Glomerular visceral epithelial cell (primary cell): ENCODE measurements at regions not wholly inside any gene's neighbourhood (a gene's known extent, or its start where the extent isn't known, plus 50 kb on each side); places are given as distances from the start of the nearest gene placed in this dataset.
"Not testable (repeated sequence)": the region's sequence is repeated elsewhere in the genome, so short reads cannot be mapped to it uniquely, and the experiment has no call there.

ENCODE experiments used
- DNase-seq: peaks from one replicate; pipeline ENCODE4 v3.0.0-alpha.2; 2016; ENCODE audit errors: extremely low spot score

DNA sequence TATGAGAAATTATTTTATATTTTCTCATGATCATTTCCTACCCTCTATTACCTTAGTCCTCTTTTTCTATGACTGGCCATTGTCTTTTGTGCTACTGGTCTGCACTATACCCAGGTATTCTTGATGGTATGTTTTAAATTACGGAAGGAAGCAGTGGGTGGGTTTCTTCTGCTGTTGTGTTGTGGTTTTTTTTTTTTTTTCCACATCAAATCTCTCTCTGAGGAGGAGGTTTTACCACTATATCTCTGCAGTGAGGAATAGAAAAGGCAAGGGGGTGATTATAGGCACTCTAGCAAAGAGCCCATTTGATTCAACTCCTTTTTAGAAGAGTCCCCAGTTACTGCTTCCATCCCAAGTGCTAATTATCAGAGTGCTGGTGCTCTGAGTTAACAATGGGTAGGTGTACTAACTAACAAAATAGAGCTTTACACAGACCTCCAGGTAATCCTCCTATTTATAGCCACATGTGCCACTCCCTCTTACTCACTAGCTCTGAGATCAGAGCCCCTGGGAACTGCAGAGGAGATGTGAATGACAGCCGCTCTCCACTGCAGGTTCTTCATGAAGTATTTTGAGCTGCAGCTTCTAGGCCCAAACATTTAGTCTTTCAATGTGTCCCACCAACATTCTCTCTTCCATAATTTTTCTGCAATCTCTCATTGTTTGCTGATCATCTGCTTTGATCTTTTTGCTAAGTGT is 301.6 kb upstream of the GULP1 start:
- no peak for DNase-seq

DNA sequence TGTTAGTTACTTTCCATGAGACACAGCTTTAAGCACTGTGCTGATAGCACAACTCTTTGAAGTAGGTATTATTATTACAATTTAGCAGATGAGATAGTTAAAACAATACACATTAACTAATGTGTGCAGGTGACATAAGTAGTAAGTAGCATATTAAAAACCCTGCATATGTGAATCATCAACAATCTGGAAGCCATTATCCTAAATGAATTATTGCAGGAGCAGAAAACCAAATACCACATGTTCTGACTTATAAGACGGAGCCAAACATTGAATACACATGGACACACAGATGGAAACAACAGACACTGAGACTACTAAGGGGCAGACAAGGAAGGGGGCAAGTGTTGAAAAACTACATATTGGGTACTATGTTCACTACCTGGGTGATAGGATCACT is 300.3 kb upstream of the GULP1 start:
- no peak for DNase-seq

DNA sequence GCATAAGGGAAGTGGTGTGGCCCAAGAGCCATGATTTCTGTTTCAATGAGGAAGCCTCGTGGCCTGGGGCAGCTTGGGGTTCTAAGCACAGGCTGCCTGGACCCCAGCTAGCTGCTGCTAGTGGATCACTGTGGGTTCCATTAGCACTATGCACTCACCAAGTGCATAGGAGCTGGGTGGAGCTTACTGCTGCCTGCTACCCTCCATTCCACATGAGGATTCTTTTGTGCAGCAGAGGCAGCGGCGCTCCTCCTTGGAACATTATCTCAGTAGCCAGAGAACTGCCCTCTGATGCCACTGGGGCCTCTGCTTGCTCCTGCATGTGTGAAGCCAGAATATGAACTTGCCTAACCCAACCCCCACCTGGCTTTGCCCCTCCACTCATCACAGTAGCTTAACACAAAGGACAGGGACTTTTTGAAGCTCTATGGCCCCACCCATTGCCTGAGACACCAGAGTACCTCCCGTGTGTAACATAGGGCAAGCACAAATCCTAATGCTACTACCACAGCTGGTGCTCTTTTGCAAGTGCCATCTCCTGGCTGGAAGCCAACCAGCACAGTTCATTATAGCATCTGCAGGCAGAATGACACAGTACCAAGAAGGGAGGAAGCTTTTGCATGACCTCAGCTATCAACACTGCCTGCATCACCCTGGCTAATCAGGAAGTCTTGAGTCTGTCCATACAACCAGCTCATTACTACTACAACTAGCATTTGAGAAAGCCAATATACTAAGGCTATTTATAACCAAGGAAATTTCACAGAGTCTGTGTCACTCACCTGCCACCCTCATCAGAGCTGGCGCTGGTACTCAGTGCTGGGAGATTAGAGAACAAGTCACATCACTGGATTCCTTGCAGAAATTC is 297.0 kb upstream of the GULP1 start:
- DNase-seq: peak; percentile 40

DNA sequence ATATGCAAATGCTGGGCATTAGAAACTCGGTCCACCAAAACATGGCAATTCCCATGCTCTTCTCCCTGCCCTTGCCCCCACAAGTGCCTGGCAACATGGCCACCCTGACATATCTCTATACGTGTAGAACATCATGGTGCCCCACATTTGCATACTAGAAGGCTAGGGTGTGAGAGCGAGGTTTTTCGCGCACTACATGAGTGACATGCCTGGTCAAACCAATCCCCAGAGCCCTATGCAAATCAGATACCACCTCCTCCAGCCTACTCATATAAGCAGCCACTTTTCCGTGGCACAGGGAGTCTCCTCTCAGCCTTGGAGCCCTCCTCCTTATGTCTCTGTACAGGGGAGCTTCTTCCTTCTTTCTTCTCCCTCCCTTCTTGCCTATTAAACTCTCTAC is 296.1 kb upstream of the GULP1 start:
- no peak for DNase-seq

DNA sequence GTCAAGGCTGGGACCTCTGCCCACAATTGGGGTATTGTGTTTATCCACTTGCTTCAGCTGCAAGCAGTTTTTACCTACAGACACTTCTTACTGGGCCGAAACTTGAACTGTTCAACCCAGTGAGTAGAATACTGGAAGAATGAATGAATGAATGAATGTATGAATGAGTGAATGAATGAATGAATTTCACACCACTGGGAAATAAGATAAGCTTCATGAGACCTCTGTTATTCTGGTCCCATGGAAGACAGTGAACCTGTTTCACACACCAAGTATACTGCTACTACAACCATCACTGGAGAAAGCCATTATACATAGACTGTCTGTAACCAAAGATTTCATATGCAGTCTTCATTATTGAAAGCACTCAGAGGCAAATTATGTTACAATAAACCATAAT is 295.0 kb upstream of the GULP1 start:
- no peak for DNase-seq

DNA sequence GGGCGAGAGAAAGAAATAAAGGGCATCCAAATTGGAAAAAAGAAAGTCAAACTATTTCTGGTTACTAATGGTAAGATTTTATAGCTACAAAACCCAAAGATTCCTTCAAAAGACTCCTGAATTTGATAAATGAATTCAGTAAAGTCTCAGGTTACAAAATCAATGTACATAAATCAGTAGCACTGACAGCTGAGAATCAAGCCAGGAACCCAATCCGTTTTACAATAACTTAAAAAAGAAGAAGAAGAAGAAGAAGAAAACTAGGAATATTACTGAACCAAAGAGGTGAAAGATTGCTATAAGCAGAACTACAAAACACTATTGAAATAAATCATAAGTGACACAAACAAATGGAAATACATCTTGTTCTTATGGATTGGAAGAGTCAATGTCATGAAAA is 291.5 kb upstream of the GULP1 start:
- no peak for DNase-seq

DNA sequence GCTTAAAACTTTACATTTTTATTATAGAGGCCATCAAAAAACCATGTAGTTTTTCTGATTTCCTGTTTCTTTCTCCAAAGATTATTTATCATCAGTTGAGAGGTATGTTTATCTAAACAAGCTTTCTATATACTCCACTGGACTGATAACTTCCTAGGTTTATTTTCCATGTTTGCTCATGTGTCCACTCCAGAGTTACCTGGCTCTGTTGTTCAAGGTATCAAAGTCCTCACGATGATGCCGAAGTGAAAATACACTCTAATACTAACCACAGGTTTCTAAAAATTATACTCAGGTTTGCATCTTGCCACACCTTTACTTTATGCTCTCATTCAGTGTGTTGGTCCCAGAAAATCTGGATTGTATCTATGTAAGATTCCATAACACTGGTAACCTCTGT is 287.9 kb upstream of the GULP1 start:
- DNase-seq: no peak

DNA sequence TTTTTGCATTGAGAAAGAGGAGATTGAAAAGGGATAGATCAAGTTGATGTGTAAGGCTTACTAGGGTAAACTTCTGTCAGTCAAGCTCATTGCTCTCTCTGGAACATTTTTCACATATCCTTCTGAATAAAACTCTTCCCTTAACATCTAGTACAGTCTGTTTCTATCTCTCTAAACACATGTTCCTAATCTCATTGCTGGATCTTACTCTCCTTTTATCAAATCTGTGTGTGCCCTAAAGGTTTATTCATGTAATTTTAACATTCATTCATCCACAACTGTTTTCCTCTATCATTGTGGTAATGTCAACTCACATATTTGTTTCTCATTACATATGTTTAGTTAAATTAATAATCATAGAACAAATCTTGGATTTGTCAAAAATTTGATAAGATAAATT is 277.9 kb upstream of the GULP1 start:
- no peak for DNase-seq

DNA sequence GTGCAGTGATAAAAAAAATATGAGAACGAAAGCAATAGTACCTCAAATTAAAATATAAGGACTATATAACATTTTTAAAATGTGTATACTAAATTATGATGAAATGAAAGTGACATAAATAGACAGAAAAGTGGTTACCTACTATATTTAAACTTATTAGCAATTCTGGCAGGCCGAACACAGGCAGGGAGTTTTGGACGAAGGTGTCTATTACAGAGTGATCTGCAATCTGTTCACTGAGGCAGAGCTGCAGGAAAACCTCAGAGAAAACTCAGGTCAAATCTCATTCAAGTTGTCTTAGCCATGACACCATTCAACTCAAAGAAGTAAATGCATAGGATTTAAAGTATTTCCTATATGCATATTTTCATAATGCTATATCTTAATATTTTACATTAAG is 274.8 kb upstream of the GULP1 start:
- DNase-seq: no peak

DNA sequence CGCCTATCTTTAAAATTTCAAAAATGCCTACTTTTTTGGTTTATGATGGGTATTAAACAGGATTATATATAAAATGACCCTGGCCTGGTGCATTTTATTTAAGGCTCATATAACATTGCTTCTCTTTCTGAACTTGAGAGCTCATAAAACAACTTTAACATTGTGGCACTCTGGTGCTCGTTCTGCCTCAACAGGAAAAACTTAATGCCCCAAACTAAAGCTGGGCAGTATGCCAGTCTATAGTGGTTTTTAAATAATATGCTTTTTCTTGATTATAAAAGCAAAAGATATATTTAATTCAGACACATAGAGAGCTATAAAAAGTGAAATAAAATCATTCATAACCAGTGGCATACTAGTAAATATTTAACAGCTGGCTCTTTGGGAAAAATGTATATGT is 269.3 kb upstream of the GULP1 start:
- DNase-seq: no peak

DNA sequence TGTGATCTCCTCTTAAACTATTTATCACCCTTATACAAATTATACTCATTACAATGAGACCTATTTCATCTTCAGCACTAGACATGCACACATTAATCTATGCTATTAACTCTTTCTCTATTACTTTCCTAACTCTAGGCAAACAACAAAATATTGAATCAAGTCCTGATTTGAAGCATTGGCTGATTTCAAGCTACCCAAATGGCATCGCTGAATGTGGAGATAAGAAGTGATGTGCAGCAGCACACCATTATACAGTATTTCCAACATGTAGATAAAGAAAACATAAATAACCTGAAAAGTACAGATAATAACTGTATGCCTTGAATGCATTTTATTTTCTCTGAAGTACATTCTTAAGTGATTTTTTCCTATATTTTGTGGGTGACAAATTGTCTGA is 268.6 kb upstream of the GULP1 start:
- no peak for DNase-seq

DNA sequence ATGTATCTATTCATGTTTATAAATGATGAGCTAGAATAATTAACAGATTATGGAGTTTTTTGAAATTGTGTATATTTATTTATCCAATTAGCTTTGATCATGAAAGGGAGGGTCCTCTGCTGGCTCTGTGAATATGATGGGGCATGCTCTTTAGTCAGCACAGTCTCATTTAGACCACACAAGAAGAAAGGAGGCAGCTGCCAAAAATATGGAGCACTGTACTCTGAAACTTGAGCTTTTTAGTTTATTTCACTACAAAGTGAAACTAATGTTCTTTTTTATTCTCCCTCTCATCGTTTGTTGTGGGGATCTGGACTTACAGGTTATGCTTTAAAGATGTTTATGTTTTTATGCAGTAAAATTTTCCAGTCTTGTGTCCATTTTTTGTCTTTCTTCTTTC is 266.9 kb upstream of the GULP1 start:
- DNase-seq: no peak

DNA sequence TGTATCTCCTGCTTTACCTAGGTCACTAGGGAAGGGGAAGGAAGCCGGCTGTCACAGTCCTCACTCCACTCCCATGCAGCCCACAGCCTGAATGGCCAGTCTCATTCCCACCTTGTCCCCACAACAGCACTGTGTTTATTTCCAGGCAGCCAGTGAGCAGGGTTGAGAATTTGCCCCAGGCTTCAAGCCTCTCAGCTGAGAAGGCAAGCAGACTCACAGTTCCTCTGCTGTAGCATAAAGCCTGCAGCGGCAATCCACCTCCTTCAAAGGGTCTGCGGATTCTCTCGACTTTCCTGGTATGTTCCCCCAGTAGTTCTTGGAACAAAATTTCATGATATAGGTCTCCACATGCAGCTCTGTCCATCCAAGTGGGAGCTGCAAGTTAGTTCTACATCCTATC is 262.9 kb upstream of the GULP1 start:
- no peak for DNase-seq

DNA sequence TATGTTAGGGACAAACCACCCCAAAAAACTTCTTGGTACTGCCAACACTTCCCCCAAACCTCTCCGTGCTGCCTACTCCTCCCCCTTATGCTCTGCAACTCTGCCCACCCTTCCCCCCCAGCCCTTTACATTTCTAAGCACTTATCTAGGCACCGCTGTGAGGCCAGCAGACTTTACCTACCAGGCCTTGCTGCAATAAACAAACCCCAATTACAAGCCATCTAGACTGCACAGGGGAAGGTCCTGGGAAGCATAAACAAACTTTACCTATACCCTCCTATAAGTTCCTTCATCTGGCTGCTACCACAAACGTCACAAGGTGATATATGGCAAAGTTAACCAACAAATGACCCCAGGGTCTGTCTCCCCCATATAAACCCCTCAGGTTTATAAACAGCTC is 259.4 kb upstream of the GULP1 start:
- DNase-seq: no peak

DNA sequence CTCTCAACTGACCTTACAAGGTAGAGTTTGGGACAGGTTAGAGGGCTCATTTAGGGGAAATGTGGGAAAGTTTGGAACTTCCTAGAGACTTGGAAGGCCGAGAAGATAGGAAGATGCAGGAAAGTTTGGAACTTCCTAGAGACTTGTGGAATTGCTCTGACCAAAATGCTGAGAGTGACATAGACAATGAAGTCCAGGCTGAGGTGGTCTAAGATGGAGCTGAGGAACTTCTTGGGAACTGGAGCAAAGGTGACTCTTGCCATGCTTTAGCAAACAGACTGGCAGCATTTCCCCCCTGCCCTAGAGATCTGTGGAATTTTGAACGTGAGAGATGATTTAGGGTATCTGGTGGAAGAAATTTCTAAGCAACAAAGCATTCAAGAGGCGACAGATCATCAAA is 258.9 kb upstream of the GULP1 start:
- DNase-seq: no peak

DNA sequence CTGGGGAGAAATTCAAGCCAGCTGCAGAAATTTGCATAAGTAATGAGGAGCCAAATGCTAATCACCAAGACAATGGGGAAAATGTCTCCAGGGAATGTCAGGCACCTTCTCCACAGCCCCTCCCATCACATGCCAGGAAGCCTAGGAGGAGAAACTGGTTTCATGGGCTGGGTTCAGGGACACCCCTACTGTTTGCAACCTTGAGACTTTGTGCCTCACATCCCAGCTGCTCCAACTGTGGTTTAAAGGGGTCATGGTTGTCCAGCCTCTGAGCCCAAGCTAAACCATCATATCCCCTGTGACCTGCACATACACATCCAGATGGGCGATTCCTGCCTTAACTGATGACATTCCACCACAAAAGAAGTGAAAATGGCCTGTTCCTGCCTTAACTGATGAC is 258.4 kb upstream of the GULP1 start:
- not testable (repeated sequence) for DNase-seq

DNA sequence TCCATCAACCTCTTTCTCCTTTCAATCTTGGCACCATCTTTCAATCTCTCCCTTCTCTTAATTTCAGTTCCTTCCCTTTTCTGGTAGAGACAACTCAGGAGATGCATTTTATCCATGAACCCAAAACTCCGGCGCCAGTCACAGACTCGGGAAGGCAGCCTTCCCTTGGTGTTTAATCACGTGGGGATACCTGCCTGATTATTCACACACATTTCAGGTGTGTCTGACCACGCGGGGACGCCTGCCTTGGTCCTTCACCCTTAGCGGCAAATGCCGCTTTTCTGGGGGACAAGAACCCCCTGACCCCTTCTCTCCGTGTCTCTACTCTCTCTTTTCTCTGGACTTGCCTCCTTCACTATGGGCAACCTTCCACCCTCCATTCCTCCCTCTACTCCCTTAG is 257.6 kb upstream of the GULP1 start:
- not testable (repeated sequence) for DNase-seq

DNA sequence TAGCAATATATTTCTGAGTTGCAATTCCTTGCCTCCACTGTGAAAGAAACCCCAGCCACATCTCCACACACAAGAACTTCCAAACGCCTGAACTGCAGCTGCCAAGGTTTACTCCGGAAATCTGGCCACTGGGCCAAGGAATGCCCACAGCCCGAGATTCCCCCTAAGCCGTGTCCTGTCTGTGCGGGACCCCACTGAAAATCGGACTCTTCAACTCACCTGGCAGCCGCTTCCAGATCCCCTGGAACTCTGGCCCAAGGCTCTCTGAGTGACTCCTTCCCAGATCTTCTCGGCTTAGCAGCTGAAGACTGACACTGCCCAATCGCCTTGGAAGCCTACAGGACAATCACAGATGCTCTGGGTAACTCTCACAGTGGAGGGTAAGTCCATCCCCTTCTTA is 256.3 kb upstream of the GULP1 start:
- DNase-seq: not testable (repeated sequence)

DNA sequence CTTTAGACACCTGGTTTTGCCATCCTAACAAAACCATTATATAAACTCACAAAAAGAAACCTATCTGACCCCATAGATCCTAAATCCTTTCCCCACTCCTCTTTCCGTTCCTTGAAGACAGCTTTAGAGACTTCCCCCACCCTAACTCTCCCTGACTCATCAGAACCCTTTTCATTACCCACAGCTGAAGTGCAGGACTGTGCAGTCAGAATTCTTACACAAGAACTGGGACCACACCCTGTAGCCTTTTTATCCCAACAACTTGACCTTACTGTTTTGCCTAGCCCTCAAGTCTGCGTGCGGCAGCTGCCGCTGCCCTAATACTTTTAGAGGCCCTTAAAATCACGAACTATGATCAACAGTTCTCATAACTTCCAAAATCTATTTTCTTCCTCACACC is 254.9 kb upstream of the GULP1 start:
- DNase-seq: peak; percentile 9

DNA sequence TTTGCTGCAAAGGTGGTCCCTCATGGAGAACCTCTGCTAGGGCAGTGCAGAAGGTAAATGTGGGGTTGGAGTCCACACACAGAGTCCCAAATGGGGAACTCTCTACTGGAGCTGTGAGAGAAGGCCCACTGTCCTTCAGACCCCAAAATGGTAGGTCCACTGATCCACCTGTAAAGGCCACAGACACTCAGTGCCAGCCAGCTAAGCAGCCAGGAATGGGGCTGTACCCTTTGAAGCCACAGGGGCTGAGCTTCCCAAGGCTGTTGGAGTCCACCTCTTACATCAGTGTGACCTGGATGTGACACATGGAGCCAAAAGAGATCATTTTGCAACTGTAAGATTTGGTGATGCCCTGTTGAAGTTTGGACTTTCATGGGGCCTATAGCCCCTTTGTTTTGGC is 252.4 kb upstream of the GULP1 start:
- no peak for DNase-seq

DNA sequence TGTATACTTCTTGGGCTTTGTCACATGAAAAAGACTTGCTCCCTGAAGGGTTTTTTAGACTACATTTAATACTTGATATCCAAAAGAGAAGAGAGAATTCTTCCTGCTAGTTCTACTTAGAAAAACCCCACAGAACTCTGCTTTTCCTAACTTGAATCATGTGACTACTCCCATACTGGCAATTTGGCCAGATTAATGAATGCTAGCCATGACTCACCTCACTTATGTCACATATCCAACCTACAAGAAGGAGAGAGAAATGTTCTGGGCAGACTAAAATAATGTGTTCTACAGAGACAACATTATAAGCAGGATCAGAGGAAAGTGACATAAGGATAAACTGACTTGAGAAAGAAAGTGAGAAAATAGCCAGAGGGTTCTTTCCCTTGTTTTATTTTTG is 249.3 kb upstream of the GULP1 start:
- DNase-seq: peak; percentile 73

DNA sequence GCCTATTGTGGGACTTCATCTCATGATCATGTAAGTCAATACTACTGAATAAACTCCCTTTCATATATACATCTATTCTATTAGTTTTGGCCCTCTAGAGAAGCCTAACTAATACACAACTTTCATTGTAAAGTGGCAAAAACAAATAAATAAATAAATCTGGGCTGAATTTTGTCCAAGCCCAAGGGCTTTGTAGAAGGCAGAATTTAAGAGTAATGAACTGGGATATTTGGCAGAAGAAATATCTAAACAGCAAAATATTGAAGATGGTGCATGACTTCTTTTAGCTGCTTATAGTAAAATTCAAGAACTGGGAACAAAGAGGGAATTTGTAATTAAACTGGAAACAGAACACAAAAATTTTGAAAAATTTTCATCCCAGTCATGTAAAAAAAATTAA is 246.7 kb upstream of the GULP1 start:
- DNase-seq: no peak

DNA sequence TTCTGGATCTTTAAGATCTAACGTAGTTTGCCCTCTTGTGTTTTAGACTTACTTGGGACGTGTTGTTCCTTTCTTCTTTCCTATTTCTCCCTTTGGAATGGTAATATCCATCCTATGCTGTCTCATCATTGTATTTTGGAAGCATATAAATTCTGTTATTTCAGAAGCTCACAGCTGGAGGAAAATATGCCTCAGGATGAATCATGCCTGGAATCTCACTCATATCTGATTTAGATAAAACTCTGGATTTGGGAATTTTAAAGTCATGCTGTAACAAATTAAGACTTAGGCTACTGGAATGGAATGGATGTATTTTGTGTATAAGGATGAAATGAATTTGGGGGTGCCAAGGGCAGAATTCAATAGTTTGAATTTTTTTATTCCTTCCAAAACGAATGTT is 245.2 kb upstream of the GULP1 start:
- no peak for DNase-seq

DNA sequence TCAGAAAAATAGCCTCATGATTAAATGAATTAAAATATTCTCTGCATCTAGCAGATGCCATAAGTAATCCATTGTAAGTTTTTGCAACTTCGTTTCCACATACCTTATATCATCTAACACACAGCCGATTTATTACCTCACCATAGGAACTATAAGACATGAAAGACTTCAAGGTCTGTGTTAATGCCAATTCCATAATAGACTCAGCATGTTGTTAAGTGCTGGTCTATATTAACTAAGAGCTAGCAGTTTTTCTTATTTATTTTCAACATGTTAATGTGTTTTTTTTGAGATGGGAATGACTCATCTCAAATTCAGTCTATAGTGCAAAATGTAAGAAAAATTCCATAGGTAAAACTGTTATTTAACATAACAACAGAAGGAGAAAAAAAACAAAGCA is 243.9 kb upstream of the GULP1 start:
- DNase-seq: no peak
